ENCODE measurements at regions not wholly inside any gene's neighbourhood (a gene's known extent, or its start where the extent isn't known, plus 50 kb on each side); places are given as distances from the start of the nearest gene placed in this dataset.

DNA sequence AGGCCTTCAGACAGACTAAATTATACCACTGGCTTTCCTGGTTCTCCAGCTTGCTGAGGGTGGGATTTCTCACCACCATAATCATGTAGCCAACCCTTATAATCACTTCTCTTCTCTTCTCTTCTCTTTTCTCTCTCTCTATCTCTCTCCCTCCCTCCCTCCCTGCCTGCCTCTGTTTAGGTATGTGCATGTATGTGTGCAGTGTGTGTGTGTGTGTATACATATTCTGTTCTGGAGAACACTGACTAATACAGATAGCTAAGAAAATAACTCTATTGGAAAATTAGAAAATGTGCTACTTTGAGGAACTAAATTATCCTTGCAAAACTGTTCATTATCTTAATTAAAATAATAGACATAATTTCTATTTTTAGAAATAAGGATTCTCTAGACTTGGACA, 118.6 kb upstream of the GADL1 start:
- peaks cover 15% of the 10 kb centered on the region for H4K20me1 ChIP-seq (ENCODE audit: low read depth)

GRCh38 chr3:31013843-31014242, 119.4 kb upstream of the GADL1 start:
- Histone ChIP-seq H3K4me2 (no peak overlapping the region), H3K27ac (no peak overlapping the region), H3K36me3 (no peaks in the 10 kb centered on the region), H3K9ac (no peak overlapping the region), H3K9me3 (ENCODE audit: low read depth) (no peaks in the 10 kb centered on the region), H3K4me1 (peaks cover 9% of the 10 kb centered on the region), H4K20me1 (ENCODE audit: low read depth) (peaks cover 13% of the 10 kb centered on the region), H3K4me3 (no peak overlapping the region), H2AFZ (replicated peaks) (no peak overlapping the region), H3F3A (ENCODE audit: low read depth) (no peaks in the 10 kb centered on the region), H3K27me3 (peaks cover 98% of the 10 kb centered on the region), H3K79me2 (ENCODE audit: low read depth) (no peaks in the 10 kb centered on the region)
- TF ChIP-seq EZH2 (IDR thresholded peaks at IDR 0.05) (no peak), CTCF (IDR thresholded peaks at IDR 0.05) (no peak), EZH2phosphoT487 (IDR thresholded peaks at IDR 0.05) (no peak)
- peaks cover 2% of the 10 kb centered on the region for H3K36me3 Mint-ChIP-seq
- H3K27ac Mint-ChIP-seq: no peak overlapping the region
- DNase-seq (ENCODE audit: low spot score): no peak
- H3K27me3 Mint-ChIP-seq (ENCODE audit: insufficient read depth, low read depth): peaks cover 4% of the 10 kb centered on the region
- no peak overlapping the region for H3K4me3 Mint-ChIP-seq
- H3K9me3 Mint-ChIP-seq: peaks cover 11% of the 10 kb centered on the region
- H3K4me1 Mint-ChIP-seq: peaks cover 23% of the 10 kb centered on the region

More for the DNA sequence above, 118.6 kb upstream of the GADL1 start:
- Histone ChIP-seq H3K27me3 (peaks cover 98% of the 10 kb centered on the region), H3K36me3 (no peaks in the 10 kb centered on the region), H3K9ac (no peak overlapping the region), H3K27ac (no peak overlapping the region), H3K9me3 (ENCODE audit: low read depth) (no peaks in the 10 kb centered on the region), H3F3A (ENCODE audit: low read depth) (no peaks in the 10 kb centered on the region), H3K4me2 (no peak overlapping the region), H3K4me3 (no peak overlapping the region), H3K79me2 (ENCODE audit: low read depth) (no peaks in the 10 kb centered on the region), H3K4me1 (peaks cover 9% of the 10 kb centered on the region), H2AFZ (replicated peaks) (no peak overlapping the region)
- no peak for TF ChIP-seq EZH2 (IDR thresholded peaks at IDR 0.05)
- no peak for TF ChIP-seq CTCF (IDR thresholded peaks at IDR 0.05)
- TF ChIP-seq EZH2phosphoT487 (IDR thresholded peaks at IDR 0.05): no peak
- Mint-ChIP-seq H3K27ac (no peak overlapping the region), H3K27me3 (ENCODE audit: insufficient read depth, low read depth) (peaks cover 4% of the 10 kb centered on the region), H3K4me3 (no peak overlapping the region), H3K9me3 (peaks cover 11% of the 10 kb centered on the region), H3K36me3 (peaks cover 2% of the 10 kb centered on the region), H3K4me1 (peaks cover 23% of the 10 kb centered on the region)
- DNase-seq (ENCODE audit: low spot score): no peak

GRCh38 chr3:31014317-31015040, 120.0 kb upstream of the GADL1 start:
- Histone ChIP-seq H3K4me3 (no peak overlapping the region), H3K9ac (no peak overlapping the region), H3K4me2 (no peak overlapping the region), H3F3A (ENCODE audit: low read depth) (no peaks in the 10 kb centered on the region), H3K27me3 (peaks cover 97% of the 10 kb centered on the region), H4K20me1 (ENCODE audit: low read depth) (peaks cover 7% of the 10 kb centered on the region), H3K9me3 (ENCODE audit: low read depth) (no peaks in the 10 kb centered on the region), H3K27ac (no peak overlapping the region), H2AFZ (replicated peaks) (no peak overlapping the region), H3K36me3 (no peaks in the 10 kb centered on the region), H3K79me2 (ENCODE audit: low read depth) (no peaks in the 10 kb centered on the region), H3K4me1 (peaks cover 8% of the 10 kb centered on the region)
- H3K9me3 Mint-ChIP-seq: peaks cover 8% of the 10 kb centered on the region
- peaks cover 2% of the 10 kb centered on the region for H3K36me3 Mint-ChIP-seq
- peaks cover 22% of the 10 kb centered on the region for H3K4me1 Mint-ChIP-seq
- H3K27me3 Mint-ChIP-seq (ENCODE audit: insufficient read depth, low read depth): peaks cover 4% of the 10 kb centered on the region
- TF ChIP-seq EZH2phosphoT487 (IDR thresholded peaks at IDR 0.05): no peak
- TF ChIP-seq CTCF (IDR thresholded peaks at IDR 0.05): no peak
- TF ChIP-seq EZH2 (IDR thresholded peaks at IDR 0.05): no peak
- no peak overlapping the region for H3K4me3 Mint-ChIP-seq
- DNase-seq (ENCODE audit: low spot score): no peak
- H3K27ac Mint-ChIP-seq: no peak overlapping the region

Data from neural progenitor cell (in vitro differentiated cells).